ENCODE measurements at regions not wholly inside any gene's neighbourhood (a gene's known extent, or its start where the extent isn't known, plus 50 kb on each side); places are given as distances from the start of the nearest gene placed in this dataset.

GRCh38 chr15:39172380-39173281 lies 408.2 kb upstream of the THBS1 start:
- intact Hi-C loops (cut with micrococcal nuclease) = no loop called here

- intact Hi-C loops (cut with micrococcal nuclease) = no loop called here
These were observed 407.5 kb upstream of the THBS1 start for GRCh38 chr15:39173426-39173825.

- intact Hi-C loops (cut with micrococcal nuclease) = no loop called here
These were observed 406.5 kb upstream of the THBS1 start for GRCh38 chr15:39174332-39174731.

GRCh38 chr15:39176030-39176429 lies 404.8 kb upstream of the THBS1 start:
- intact Hi-C loops (cut with micrococcal nuclease) = no loop called here

DNA sequence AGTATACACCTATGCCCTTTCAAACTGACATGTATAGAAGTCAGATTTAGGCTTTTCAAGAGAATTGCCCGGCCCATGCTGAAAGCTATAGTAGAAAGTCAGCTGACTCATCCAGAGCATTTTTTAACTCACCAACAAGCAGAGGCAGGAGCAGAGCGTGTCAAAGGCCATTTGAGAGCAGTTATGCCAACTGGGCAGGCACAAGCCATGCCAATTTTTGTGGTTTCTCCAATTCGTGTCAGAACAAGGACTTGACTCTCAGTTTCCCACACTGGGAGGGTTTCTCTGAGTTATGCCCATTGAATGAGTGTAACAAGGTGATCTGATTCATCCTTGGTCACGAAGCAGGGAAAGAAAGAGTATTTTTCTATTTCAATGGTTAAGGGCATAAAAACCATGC lies 403.3 kb upstream of the THBS1 start:
- intact Hi-C loops (cut with micrococcal nuclease) = no loop called here

- intact Hi-C loops (cut with micrococcal nuclease) = no loop called here
These were observed 400.8 kb upstream of the THBS1 start for GRCh38 chr15:39180030-39180429.

DNA sequence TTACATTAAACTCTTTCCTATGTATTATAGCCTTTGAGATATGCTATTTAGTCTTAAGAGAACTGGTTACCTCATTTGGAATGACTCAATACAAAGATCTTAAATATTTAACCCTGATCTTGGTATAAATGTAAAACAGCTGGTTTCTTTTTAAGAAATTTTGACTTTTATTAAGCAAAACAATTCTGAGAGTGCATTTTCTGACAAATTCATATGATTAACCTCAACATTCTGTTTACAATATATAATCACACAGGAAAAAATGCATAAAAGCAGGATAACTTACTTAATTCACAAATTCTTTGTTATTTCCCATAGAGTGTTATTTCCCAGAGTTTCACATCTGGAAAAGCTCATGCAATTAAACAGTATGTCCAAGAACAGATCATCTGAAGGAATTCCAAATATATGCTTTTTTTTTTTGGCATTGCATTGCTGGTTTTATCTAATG lies 400.4 kb upstream of the THBS1 start:
- intact Hi-C loops (cut with micrococcal nuclease) = no loop called here

GRCh38 chr15:39181056-39181747 lies 399.7 kb upstream of the THBS1 start:
- intact Hi-C loops (cut with micrococcal nuclease) = no loop called here

DNA sequence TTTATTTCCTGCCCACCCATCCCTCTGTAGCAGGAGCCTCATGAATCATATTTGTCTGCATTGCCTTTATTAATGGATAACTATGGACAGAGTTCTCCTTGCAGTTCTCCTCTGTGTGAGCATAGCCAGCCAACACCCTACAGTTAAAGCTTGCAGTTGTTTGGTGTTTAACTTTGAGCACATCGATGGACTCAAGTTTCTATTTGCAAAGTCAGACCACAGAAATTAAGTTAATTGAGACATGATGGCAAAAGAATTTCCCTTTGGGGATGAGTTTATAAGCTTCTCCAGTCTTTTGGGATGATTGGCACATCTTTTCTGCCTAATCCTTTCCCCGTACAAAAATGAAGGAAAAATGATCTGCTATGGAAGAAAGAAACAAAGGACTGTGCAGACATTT lies 398.9 kb upstream of the THBS1 start:
- intact Hi-C loops (cut with micrococcal nuclease) = no loop called here

DNA sequence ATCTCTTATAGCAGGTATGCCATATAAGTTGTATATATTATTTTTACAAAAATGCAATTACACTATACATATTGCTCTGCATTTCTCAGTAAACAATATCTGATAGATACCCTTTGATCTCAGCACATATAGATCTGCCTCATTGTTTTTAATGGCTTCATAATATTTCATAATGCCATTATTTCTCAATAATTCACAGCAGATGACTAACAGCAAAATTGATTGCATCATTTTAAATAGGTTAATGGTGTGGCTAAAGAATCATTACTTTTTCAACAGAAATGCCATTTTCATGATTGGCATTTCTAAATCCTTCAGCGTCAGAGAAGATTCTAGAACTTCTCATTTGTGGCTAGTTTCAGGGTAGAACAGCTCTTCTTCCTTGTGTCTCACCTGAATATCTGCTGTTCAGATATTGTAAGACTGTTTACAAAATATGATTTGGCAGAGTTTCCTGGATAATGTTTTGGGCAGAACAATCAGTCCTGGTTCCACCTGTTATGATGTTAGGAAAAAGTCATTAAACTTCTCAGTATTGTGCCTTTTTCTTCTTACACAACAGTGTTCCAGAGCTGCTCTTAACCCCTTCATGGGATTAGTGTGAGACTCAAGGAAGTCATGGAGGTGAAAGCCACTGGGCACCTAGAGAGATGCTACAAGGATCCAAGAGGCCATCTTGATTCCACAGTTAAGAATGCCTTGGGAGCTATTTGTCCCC lies 397.6 kb upstream of the THBS1 start:
- intact Hi-C loops (cut with micrococcal nuclease) = no loop called here

- intact Hi-C loops (cut with micrococcal nuclease) = no loop called here
These were observed 396.0 kb upstream of the THBS1 start for GRCh38 chr15:39184701-39185390.

DNA sequence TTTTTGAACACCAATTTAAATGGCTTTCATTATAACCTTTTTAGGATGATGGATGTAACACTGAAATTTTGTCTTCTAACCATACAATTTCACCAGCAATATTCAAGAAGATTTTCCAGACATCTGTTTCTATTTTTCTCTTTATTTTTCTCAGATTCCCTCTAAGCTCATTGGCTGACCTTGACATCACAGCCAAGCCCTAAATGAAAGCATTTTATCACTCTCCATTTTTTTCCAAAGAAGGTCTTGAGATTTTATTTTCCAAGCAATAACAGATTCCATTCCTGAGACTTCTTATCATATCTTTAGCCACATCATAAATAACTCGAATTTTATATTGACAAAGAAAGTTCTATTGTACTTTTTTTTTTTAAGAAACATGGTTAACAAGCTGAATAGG lies 392.6 kb upstream of the THBS1 start:
- intact Hi-C loops (cut with micrococcal nuclease) = no loop called here

GRCh38 chr15:39188930-39189329 lies 391.9 kb upstream of the THBS1 start:
- intact Hi-C loops (cut with micrococcal nuclease) = no loop called here

DNA sequence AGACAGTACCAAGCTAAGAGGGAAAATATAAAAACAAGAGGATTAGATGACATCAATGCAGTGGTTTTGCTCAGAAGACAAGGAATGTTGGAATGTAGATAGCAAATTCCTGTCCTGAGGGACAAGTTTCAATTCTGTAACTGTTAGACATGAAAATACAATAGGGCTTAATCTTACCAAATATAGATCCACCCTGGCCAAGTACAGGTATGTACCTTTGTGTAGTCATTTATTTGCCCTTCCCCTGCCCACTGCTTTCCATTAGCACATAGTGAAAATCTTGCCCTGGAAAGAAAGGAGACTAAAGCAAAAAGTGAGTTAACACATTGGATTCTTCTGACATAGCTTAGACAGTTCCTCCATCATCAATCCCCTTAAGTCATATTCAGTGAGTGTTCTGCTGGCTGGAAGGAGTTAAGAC lies 389.0 kb upstream of the THBS1 start:
- intact Hi-C loops (cut with micrococcal nuclease) = no loop called here

GRCh38 chr15:39192351-39192750 lies 388.5 kb upstream of the THBS1 start:
- intact Hi-C loops (cut with micrococcal nuclease) = no loop called here

DNA sequence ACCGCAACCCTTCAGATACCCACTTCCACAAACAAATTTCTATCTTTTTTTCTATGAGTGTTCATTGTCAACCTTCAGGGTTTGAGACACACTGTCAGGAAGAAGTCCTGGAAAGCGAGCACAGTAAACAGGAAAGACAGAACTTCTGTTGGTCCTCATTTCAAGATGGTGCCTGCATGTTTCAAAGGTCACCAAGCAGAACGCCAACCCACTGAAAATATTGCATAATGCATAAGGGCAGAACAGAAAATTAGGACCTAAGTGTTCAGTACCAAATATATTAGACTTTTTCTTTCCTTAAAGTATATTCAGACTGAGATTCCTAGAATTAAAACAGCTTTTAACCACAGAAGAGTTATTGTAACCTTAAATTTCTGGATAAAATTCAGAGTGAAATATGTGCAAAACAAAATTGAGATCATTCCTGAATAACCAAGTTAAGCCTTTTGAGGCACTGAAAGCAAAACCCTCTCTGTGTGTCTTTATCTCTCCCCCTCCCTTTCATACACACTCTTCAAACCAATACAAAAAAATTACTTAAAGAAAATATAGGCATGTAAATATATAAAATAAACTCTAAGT lies 387.8 kb upstream of the THBS1 start:
- intact Hi-C loops (cut with micrococcal nuclease) = no loop called here

DNA sequence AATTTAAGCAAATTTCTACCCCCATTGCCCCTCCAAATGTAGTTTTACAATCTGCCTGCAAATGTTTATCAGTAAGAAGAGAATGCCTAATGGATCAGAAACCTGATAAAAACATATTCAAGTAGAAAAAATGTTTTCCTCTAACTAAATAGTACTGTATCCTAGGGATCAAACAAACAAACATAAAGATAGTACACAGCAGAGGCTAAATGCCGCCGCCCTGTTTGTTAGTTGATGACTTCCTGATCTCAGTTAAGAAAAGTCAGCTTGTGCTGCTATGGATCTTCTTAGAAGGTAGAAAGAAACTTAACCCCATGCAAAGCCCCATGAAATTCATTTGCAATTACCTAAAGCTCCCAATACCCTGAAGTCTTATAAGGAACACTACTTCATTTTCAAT lies 387.3 kb upstream of the THBS1 start:
- intact Hi-C loops (cut with micrococcal nuclease) = no loop called here

GRCh38 chr15:39194106-39194830 lies 386.6 kb upstream of the THBS1 start:
- intact Hi-C loops (cut with micrococcal nuclease) = no loop called here

GRCh38 chr15:39195961-39196486 lies 384.9 kb upstream of the THBS1 start:
- intact Hi-C loops (cut with micrococcal nuclease) = no loop called here
